Colonic mucosa (tissue), 4 donors: ENCODE measurements at regions not wholly inside any gene's neighbourhood (a gene's known extent, or its start where the extent isn't known, plus 50 kb on each side); places are given as distances from the start of the nearest gene placed in this dataset.
"Not testable (repeated sequence)": the region's sequence is repeated elsewhere in the genome, so short reads cannot be mapped to it uniquely, and the experiment has no call there.

ENCODE experiments used
- DNase-seq: peaks from one replicate; pipeline ENCODE4 v3.0.0-alpha.2; 2020
- H3K27ac ChIP-seq: fragments of 200-600 bp; one replicate; pipeline ENCODE4 v1.8.0; 2021
- H3K27me3 ChIP-seq: fragments of 200-600 bp; one replicate; pipeline ENCODE4 v1.8.0; 2021
- H3K36me3 ChIP-seq: fragments of 200-600 bp; one replicate; pipeline ENCODE4 v1.8.0; 2021
- H3K4me1 ChIP-seq: fragments of 200-600 bp; one replicate; pipeline ENCODE4 v1.8.0; 2021; ENCODE audit warnings: mild to moderate bottlenecking
- H3K4me3 ChIP-seq: fragments of 200-600 bp; one replicate; pipeline ENCODE4 v1.8.0; 2021
- H3K9ac ChIP-seq, 2 donors: one replicate each; pipeline ENCODE4 v1.7.0; 2013; ENCODE audit warnings: control low read depth in 2 of 2, low read depth in 2 of 2, low read length in 2 of 2
- H3K9me3 ChIP-seq: fragments of 200-600 bp; one replicate; pipeline ENCODE4 v1.8.0; 2021
- intact Hi-C: fragments of 100-400 bp; cut with DNase I; formaldehyde crosslinking; loops from one replicate; pipeline ENCODE4 v1.14.1; 2022
- TF ChIP-seq, protein P1 (sequence below): fragments of 200-600 bp; IDR thresholded peaks from one replicate; pipeline ENCODE4 v1.8.0; 2022; ENCODE audit warnings: antibody characterized with exemption, mild to moderate bottlenecking
- donor health status: healthy.
- donor health status: DM: no; HTN: no; CAD: no.
- donor health status: DM: no; HTN: no; CAD: no.

DNA sequence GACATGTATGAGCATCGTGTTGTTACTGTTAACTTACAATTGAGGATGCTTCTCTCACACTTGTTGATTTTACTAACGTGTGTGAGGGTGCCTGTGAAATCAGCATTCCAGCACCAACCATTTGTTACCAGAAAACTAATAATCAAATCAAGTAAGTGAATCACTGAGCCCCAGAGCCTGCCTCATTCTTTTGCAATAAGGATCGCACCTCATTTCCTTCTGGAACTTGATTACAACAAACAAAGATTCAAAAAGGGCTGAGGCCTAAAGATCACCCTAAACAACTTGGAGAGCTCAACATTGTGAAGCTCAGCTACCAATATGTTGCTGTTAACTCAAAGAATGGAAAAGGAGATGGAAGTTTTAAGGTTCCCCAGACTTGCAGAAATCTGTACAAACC is 274.7 kb downstream of the TFAP2A start:
- TF ChIP-seq, protein P1, sequence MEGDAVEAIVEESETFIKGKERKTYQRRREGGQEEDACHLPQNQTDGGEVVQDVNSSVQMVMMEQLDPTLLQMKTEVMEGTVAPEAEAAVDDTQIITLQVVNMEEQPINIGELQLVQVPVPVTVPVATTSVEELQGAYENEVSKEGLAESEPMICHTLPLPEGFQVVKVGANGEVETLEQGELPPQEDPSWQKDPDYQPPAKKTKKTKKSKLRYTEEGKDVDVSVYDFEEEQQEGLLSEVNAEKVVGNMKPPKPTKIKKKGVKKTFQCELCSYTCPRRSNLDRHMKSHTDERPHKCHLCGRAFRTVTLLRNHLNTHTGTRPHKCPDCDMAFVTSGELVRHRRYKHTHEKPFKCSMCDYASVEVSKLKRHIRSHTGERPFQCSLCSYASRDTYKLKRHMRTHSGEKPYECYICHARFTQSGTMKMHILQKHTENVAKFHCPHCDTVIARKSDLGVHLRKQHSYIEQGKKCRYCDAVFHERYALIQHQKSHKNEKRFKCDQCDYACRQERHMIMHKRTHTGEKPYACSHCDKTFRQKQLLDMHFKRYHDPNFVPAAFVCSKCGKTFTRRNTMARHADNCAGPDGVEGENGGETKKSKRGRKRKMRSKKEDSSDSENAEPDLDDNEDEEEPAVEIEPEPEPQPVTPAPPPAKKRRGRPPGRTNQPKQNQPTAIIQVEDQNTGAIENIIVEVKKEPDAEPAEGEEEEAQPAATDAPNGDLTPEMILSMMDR, result no peak
- intact Hi-C loops, result no loop called here

DNA sequence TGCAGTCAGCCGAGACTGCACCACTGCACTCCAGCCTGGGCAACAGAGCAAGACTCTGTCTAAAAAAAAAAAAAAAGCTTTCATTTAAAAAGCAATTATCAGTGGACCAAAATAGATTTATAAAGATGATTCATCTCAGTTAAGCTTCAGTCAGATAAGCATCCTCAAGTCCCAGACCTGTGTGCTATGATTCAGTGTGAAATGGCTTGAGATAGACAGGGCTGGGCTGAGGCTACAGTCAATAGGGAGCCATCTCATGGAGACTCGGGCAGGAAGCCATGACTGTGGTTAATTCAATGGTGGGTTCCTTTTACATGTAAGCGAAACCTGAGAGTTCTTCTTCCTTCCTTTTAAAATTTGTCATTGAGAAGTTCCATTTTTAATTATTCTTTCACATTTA is 276.0 kb downstream of the TFAP2A start:
- intact Hi-C loops, result no loop called here
- no peak overlapping the region for H3K27ac ChIP-seq
- no peak overlapping the region for H3K4me3 ChIP-seq
- TF ChIP-seq, protein P1, result no peak
- H3K27me3 ChIP-seq, result no peaks in the 10 kb centered on the region
- no peaks in the 10 kb centered on the region for H3K36me3 ChIP-seq
- no peaks in the 10 kb centered on the region for H3K9me3 ChIP-seq
- H3K4me1 ChIP-seq, result no peaks in the 10 kb centered on the region
- no peak for DNase-seq
- H3K9ac ChIP-seq, result no peak overlapping the region

More for the DNA sequence above, 274.7 kb downstream of the TFAP2A start:
- H3K4me3 ChIP-seq, result no peak overlapping the region
- no peaks in the 10 kb centered on the region for H3K9me3 ChIP-seq
- no peak for DNase-seq
- no peaks in the 10 kb centered on the region for H3K27me3 ChIP-seq
- H3K27ac ChIP-seq, result no peak overlapping the region
- H3K4me1 ChIP-seq, result no peaks in the 10 kb centered on the region
- no peak overlapping the region for H3K9ac ChIP-seq
- no peaks in the 10 kb centered on the region for H3K36me3 ChIP-seq

DNA sequence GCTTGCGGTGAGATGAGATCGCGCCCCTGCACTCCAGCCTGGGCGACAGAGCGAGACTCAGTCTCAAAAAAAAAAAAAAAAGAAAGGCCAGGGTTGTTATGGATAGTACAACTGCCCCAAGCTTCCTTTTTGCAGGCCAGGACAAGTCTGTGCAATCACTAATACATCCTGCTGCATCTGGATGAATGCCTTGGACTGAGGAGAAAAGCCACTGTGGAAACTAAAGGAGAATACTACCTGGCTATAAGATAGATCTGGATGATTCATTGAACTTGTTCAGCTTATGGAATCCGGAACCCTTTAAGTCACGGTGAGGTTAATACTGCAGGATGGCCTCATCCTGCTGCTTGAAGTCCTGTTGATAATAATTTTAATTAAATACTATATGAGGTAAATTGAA is 278.2 kb downstream of the TFAP2A start:
- H3K36me3 ChIP-seq, result no peaks in the 10 kb centered on the region
- no peak for DNase-seq
- intact Hi-C loops, result no loop called here

DNA sequence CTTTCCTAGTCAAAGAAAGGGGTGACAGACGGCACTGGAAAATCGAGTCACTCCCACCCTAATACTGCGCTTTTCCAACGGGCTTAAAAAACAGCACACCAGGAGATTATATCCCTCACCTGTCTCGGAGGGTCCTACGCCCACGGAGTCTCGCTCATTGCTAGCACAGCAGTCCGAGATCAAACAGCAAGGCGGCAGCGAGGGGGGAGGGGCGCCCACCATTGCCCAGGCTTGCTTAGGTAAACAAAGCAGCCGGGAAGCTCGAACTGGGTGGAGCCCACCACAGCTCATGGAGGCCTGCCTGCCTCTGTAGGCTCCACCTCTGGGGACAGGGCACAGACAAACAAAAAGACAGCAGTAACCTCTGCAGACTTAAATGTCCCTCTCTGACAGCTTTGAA is 280.7 kb downstream of the TFAP2A start:
- H3K36me3 ChIP-seq, H3K27me3 ChIP-seq, intact Hi-C loops, H3K9me3 ChIP-seq, H3K27ac ChIP-seq, DNase-seq, H3K4me3 ChIP-seq, H3K9ac ChIP-seq, H3K4me1 ChIP-seq: not testable (repeated sequence)

More for the DNA sequence above, 278.2 kb downstream of the TFAP2A start:
- Histone ChIP-seq H3K4me1 (no peaks in the 10 kb centered on the region), H3K27ac (no peak overlapping the region), H3K9ac (no peak overlapping the region), H3K27me3 (no peaks in the 10 kb centered on the region), H3K9me3 (no peaks in the 10 kb centered on the region), H3K4me3 (no peak overlapping the region)
- TF ChIP-seq, protein P1, result no peak

DNA sequence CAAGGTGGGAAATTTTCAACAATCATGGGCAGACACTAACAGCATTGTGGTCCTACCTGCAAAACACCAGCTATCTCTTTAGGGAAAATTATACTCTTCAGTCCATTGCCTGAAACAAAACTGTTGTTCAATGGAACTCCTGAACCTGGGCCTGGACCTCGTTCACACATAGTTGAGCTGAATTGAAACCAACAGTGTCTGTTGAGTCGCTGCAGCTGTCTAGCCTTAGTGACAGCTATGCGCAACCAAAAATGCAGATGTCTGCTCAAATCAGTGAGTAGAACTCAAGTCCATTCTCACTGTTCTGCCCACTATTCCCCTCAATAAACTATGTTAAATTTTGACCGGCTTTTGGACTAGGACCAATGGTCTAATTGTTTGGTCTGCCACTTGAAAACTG is 286.2 kb downstream of the TFAP2A start:
- intact Hi-C loops, result no loop called here
- TF ChIP-seq, protein P1, result no peak
- Histone ChIP-seq H3K9me3 (no peaks in the 10 kb centered on the region), H3K27me3 (no peaks in the 10 kb centered on the region), H3K9ac (no peak overlapping the region), H3K36me3 (no peaks in the 10 kb centered on the region), H3K4me1 (no peaks in the 10 kb centered on the region), H3K4me3 (no peak overlapping the region), H3K27ac (no peak overlapping the region)
- DNase-seq, result no peak

DNA sequence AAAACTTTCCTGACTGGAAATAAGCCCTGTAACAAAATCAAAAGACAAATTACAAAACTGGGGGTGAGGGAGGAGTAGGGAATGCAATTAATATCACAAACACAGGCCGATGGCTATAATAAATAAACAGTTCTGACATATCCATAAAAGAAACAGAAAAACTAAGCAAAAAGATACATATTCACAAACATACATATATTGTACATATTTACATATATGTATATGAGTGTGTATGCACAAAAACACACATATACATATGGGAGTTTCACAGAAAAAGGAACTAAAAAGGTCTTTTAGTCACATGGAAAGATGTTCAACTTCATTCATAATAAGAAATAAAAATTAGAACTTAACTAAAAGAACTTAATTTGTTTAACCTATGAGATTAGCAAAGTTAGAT is 292.7 kb downstream of the TFAP2A start:
- intact Hi-C loops, result no loop called here
- no peak overlapping the region for H3K27ac ChIP-seq

More for the DNA sequence above, 292.7 kb downstream of the TFAP2A start:
- Histone ChIP-seq H3K4me1 (no peaks in the 10 kb centered on the region), H3K27me3 (no peaks in the 10 kb centered on the region), H3K4me3 (no peak overlapping the region), H3K9ac (no peak overlapping the region), H3K9me3 (no peaks in the 10 kb centered on the region), H3K36me3 (no peaks in the 10 kb centered on the region)
- DNase-seq, result no peak
- TF ChIP-seq, protein P1, result no peak
